ENCODE measurements at regions not wholly inside any gene's neighbourhood (a gene's known extent, or its start where the extent isn't known, plus 50 kb on each side); places are given as distances from the start of the nearest gene placed in this dataset.

DNA sequence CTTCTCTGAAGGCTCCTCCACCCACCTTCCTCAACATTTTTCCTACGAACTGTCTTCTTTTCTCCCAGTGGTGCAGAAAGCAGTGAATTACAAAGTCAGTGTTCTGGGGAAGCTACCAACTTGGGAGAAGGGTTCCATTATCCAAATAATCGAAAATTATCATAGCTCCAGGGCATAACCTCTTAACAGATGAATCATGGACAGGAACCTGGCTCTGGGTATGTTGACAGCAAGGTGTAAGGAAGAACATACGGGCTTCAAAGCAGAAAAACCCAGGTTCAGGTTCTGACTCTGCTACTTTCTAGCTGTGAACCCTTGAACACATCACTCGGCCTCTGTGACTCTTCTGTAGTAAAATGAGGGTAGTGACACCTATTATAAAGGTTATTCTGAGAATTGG, 351.3 kb downstream of the ENC1 start (continued):
- TF ChIP-seq JUNB (IDR thresholded peaks at IDR 0.05; ENCODE audit: unreplicated experiment) (no peak), ETS1 (IDR thresholded peaks at IDR 0.05) (no peak), POLR2AphosphoS5 (IDR thresholded peaks at IDR 0.05; ENCODE audit: low read depth) (no peak), ZNF331 (CRISPR knock-in tag; IDR thresholded peaks at IDR 0.05; ENCODE audit: low read depth) (no peak)

- ATAC-seq (no peak), DNase-seq (ENCODE audit: low spot score) (no peak)
- H3K27me3 ChIP-seq (ENCODE audit: insufficient read depth), result no peaks in the 10 kb centered on the region
- no peak overlapping the region for H3K27ac ChIP-seq (ENCODE audit: low read depth)
- Mint-ChIP-seq H3K4me1 (no peaks in the 10 kb centered on the region; the same call in 2 of the 3 replicates), H3K9me3 (no peaks in the 10 kb centered on the region), H3K36me3 (ENCODE audit: low read depth) (no peaks in the 10 kb centered on the region), H3K27ac (no peak overlapping the region), H3K27me3 (ENCODE audit: insufficient read depth, low read depth, poor library complexity) (peaks cover 2% of the 10 kb centered on the region), H3K4me3 (no peak overlapping the region)
- H2AFZ ChIP-seq, result no peak overlapping the region
- H3K4me1 ChIP-seq (ENCODE audit: insufficient read depth), result no peaks in the 10 kb centered on the region
- no peaks in the 10 kb centered on the region for H3F3A ChIP-seq (replicated peaks; ENCODE audit: low read depth)
- H3K4me3 ChIP-seq, result no peak overlapping the region
- H3K9me2 ChIP-seq (ENCODE audit: insufficient read depth), result 0 out of 2 replicates have a peak, but pooled peaks cover 3% of the 10 kb centered on the region
- H4K20me1 ChIP-seq (replicated peaks; ENCODE audit: insufficient read depth), result no peaks in the 10 kb centered on the region
- no peaks in the 10 kb centered on the region for H3K79me2 ChIP-seq (replicated peaks; ENCODE audit: insufficient read depth)
- no peaks in the 10 kb centered on the region for H3K36me3 ChIP-seq (ENCODE audit: insufficient read depth)
- H3K4me2 ChIP-seq, result no peak overlapping the region
- TF ChIP-seq ZNF331 (CRISPR knock-in tag; IDR thresholded peaks at IDR 0.05; ENCODE audit: low read depth) (no peak), JUNB (IDR thresholded peaks at IDR 0.05; ENCODE audit: unreplicated experiment) (no peak), EZH2 (IDR thresholded peaks at IDR 0.05; ENCODE audit: low read depth, unreplicated experiment) (no peak), ETS1 (IDR thresholded peaks at IDR 0.05) (no peak), ZNF462 (CRISPR knock-in tag; IDR thresholded peaks at IDR 0.05) (no peak), CTCF (conservative IDR thresholded peaks at IDR 0.05; ENCODE audit: low read depth in 2 of 2) (no peak), CREB1 (CRISPR knock-in tag; IDR thresholded peaks at IDR 0.05; ENCODE audit: low read depth) (no peak), STAT1 (IDR thresholded peaks at IDR 0.05; ENCODE audit: unreplicated experiment) (no peak), REST (IDR thresholded peaks at IDR 0.05; ENCODE audit: unreplicated experiment) (no peak)
Observed at GRCh38 chr5:74288448-74289108, 351.9 kb downstream of the ENC1 start.

All from GM23338 (cell line).